ENCODE measurements at regions not wholly inside any gene's neighbourhood (a gene's known extent, or its start where the extent isn't known, plus 50 kb on each side); places are given as distances from the start of the nearest gene placed in this dataset.

GRCh38 chr13:29914581-29914980 lies 64.2 kb upstream of the UBL3 start:
- TF ChIP-seq CREB1 (IDR thresholded peaks at IDR 0.05) (no peak), CREB1 (CRISPR knock-in tag; IDR thresholded peaks at IDR 0.05) (no peak), EP300 (IDR thresholded peaks at IDR 0.05; ENCODE audit: low read length) (no peak), CTCF (IDR thresholded peaks at IDR 0.05 in 2 of 3, conservative IDR thresholded peaks at IDR 0.05 in 1 of 3; ENCODE audit: insufficient read depth in 2 of 3, low read depth in 1 of 3, low read length in 3 of 3) (no peak), ZFP1 (CRISPR knock-in tag; IDR thresholded peaks at IDR 0.05) (no peak), POLR2A (conservative IDR thresholded peaks at IDR 0.05) (no peak), RFX5 (IDR thresholded peaks at IDR 0.05; ENCODE audit: low read depth, low read length) (no peak), RFX1 (IDR thresholded peaks at IDR 0.05) (no peak), RBBP5 (IDR thresholded peaks at IDR 0.05; ENCODE audit: borderline replicate concordance, insufficient read depth, low read length, poor library complexity, severe bottlenecking) (no peak), RHOXF2B (CRISPR knock-in tag; conservative IDR thresholded peaks at IDR 0.05) (no peak), GTF2B (IDR thresholded peaks at IDR 0.05; ENCODE audit: extremely low read depth, insufficient read length) (no peak), BRD4 (IDR thresholded peaks at IDR 0.05) (no peak), ZNF282 (CRISPR knock-in tag; IDR thresholded peaks at IDR 0.05) (no peak), MEF2A (IDR thresholded peaks at IDR 0.05; ENCODE audit: control insufficient read depth, low read depth, low read length) (no peak), RERE (CRISPR knock-in tag; IDR thresholded peaks at IDR 0.05; ENCODE audit: borderline replicate concordance) (no peak)
